ENCODE measurements at regions not wholly inside any gene's neighbourhood (a gene's known extent, or its start where the extent isn't known, plus 50 kb on each side); places are given as distances from the start of the nearest gene placed in this dataset.

- no peak overlapping the region for H3K27ac ChIP-seq (ENCODE audit: low read depth, low read length)
- no peak overlapping the region for H3K4me3 ChIP-seq (ENCODE audit: low read length)
- H3K9ac ChIP-seq (ENCODE audit: low read length): no peak overlapping the region
- H3K36me3 ChIP-seq (ENCODE audit: control insufficient read depth, insufficient read depth, low read length): no peaks in the 10 kb centered on the region
- no peaks in the 10 kb centered on the region for H3K4me1 ChIP-seq (ENCODE audit: control insufficient read depth, insufficient read depth, low read length)
- H3K27me3 ChIP-seq (ENCODE audit: control insufficient read depth, insufficient read depth, low read length): no peaks in the 10 kb centered on the region
Observed at GRCh38 chr5:72036951-72037350, 70.3 kb upstream of the MAP1B start.

- no peaks in the 10 kb centered on the region for H3K27me3 ChIP-seq (ENCODE audit: control insufficient read depth, insufficient read depth, low read length)
- no peaks in the 10 kb centered on the region for H3K4me1 ChIP-seq (ENCODE audit: control insufficient read depth, insufficient read depth, low read length)
- H3K27ac ChIP-seq (ENCODE audit: low read depth, low read length): no peak overlapping the region
- H3K36me3 ChIP-seq (ENCODE audit: control insufficient read depth, insufficient read depth, low read length): no peaks in the 10 kb centered on the region
- no peak overlapping the region for H3K4me3 ChIP-seq (ENCODE audit: low read length)
- no peak overlapping the region for H3K9ac ChIP-seq (ENCODE audit: low read length)
Observed at GRCh38 chr5:72040513-72040912, 66.8 kb upstream of the MAP1B start.

GRCh38 chr5:72041654-72042053, 65.6 kb upstream of the MAP1B start:
- Histone ChIP-seq H3K4me1 (ENCODE audit: control insufficient read depth, insufficient read depth, low read length) (no peaks in the 10 kb centered on the region), H3K36me3 (ENCODE audit: control insufficient read depth, insufficient read depth, low read length) (no peaks in the 10 kb centered on the region), H3K27ac (ENCODE audit: low read depth, low read length) (no peak overlapping the region), H3K27me3 (ENCODE audit: control insufficient read depth, insufficient read depth, low read length) (no peaks in the 10 kb centered on the region), H3K9ac (ENCODE audit: low read length) (no peak overlapping the region), H3K4me3 (ENCODE audit: low read length) (no peak overlapping the region)

GRCh38 chr5:72042097-72042496, 65.2 kb upstream of the MAP1B start:
- Histone ChIP-seq H3K9ac (ENCODE audit: low read length) (no peak overlapping the region), H3K36me3 (ENCODE audit: control insufficient read depth, insufficient read depth, low read length) (no peaks in the 10 kb centered on the region), H3K4me1 (ENCODE audit: control insufficient read depth, insufficient read depth, low read length) (no peaks in the 10 kb centered on the region), H3K27ac (ENCODE audit: low read depth, low read length) (no peak overlapping the region), H3K27me3 (ENCODE audit: control insufficient read depth, insufficient read depth, low read length) (no peaks in the 10 kb centered on the region), H3K4me3 (ENCODE audit: low read length) (no peak overlapping the region)

- no peak overlapping the region for H3K9ac ChIP-seq (ENCODE audit: low read length)
- no peaks in the 10 kb centered on the region for H3K4me1 ChIP-seq (ENCODE audit: control insufficient read depth, insufficient read depth, low read length)
- no peak overlapping the region for H3K4me3 ChIP-seq (ENCODE audit: low read length)
- H3K27ac ChIP-seq (ENCODE audit: low read depth, low read length): no peak overlapping the region
- no peaks in the 10 kb centered on the region for H3K27me3 ChIP-seq (ENCODE audit: control insufficient read depth, insufficient read depth, low read length)
- H3K36me3 ChIP-seq (ENCODE audit: control insufficient read depth, insufficient read depth, low read length): no peaks in the 10 kb centered on the region
Observed at GRCh38 chr5:72045692-72046091, 61.6 kb upstream of the MAP1B start.

GRCh38 chr5:72046106-72046505, 61.2 kb upstream of the MAP1B start:
- H3K27me3 ChIP-seq (ENCODE audit: control insufficient read depth, insufficient read depth, low read length): no peaks in the 10 kb centered on the region
- no peaks in the 10 kb centered on the region for H3K36me3 ChIP-seq (ENCODE audit: control insufficient read depth, insufficient read depth, low read length)
- no peak overlapping the region for H3K9ac ChIP-seq (ENCODE audit: low read length)
- H3K4me1 ChIP-seq (ENCODE audit: control insufficient read depth, insufficient read depth, low read length): no peaks in the 10 kb centered on the region
- no peak overlapping the region for H3K27ac ChIP-seq (ENCODE audit: low read depth, low read length)
- no peak overlapping the region for H3K4me3 ChIP-seq (ENCODE audit: low read length)

GRCh38 chr5:72055636-72056035, 51.6 kb upstream of the MAP1B start:
- Histone ChIP-seq H3K36me3 (ENCODE audit: control insufficient read depth, insufficient read depth, low read length) (no peaks in the 10 kb centered on the region), H3K4me3 (ENCODE audit: low read length) (no peak overlapping the region), H3K27me3 (ENCODE audit: control insufficient read depth, insufficient read depth, low read length) (no peaks in the 10 kb centered on the region), H3K9ac (ENCODE audit: low read length) (no peak overlapping the region), H3K4me1 (ENCODE audit: control insufficient read depth, insufficient read depth, low read length) (no peaks in the 10 kb centered on the region), H3K27ac (ENCODE audit: low read depth, low read length) (no peak overlapping the region)
